Trophoblast cell (in vitro differentiated cells and primary cell): ENCODE measurements at regions not wholly inside any gene's neighbourhood (a gene's known extent, or its start where the extent isn't known, plus 50 kb on each side); places are given as distances from the start of the nearest gene placed in this dataset.
A peak's percentile ranks its signal among the peaks of the same experiment; 100 is the strongest.

Experiments used
- DNase-seq, 2 donors: peaks; one replicate each; pipeline ENCODE4 v3.0.0-alpha.2; 2016
- H2AFZ ChIP-seq: 2 replicates; pipeline ENCODE4 v1.6.1; 2013; ENCODE audit warnings: low read length, moderate library complexity, mild to moderate bottlenecking; ENCODE audit not compliant: insufficient read depth, poor library complexity
- H2AK5ac ChIP-seq: 2 replicates; pipeline ENCODE4 v1.6.1; 2013; ENCODE audit warnings: mild to moderate bottlenecking, low read length
- H2BK120ac ChIP-seq: 2 replicates; pipeline ENCODE4 v1.6.1; 2013; ENCODE audit warnings: low read length, mild to moderate bottlenecking, moderate library complexity; ENCODE audit not compliant: insufficient read depth, poor library complexity
- H2BK12ac ChIP-seq: 2 replicates; pipeline ENCODE4 v1.6.1; 2013; ENCODE audit warnings: mild to moderate bottlenecking, low read length, moderate library complexity
- H2BK5ac ChIP-seq: 2 replicates; pipeline ENCODE4 v1.6.1; 2013; ENCODE audit warnings: low read length, low read depth, moderate library complexity, mild to moderate bottlenecking; ENCODE audit not compliant: poor library complexity
- H3K14ac ChIP-seq: 2 replicates; pipeline ENCODE4 v1.6.1; 2013; ENCODE audit warnings: mild to moderate bottlenecking, low read length
- H3K18ac ChIP-seq: 2 replicates; pipeline ENCODE4 v1.6.1; 2013; ENCODE audit warnings: mild to moderate bottlenecking, low read length
- H3K23ac ChIP-seq: 2 replicates; pipeline ENCODE4 v1.6.1; 2013; ENCODE audit warnings: low read length
- H3K27ac ChIP-seq: 2 replicates; pipeline ENCODE4 v1.5.1; 2013; ENCODE audit warnings: low read depth, mild to moderate bottlenecking, inconsistent platforms, low read length, moderate library complexity
- H3K27me3 ChIP-seq: 2 replicates; pipeline ENCODE4 v1.6.1; 2013; ENCODE audit warnings: inconsistent platforms, mild to moderate bottlenecking, low read length, moderate library complexity; ENCODE audit not compliant: insufficient read depth
- H3K36me3 ChIP-seq, 2 experiments: 1 replicate in 1 of 2; 2 replicates in 1 of 2; pipeline ENCODE4 v1.6.1; 2013; ENCODE audit warnings: low read length in 2 of 2, mild to moderate bottlenecking in 2 of 2, moderate library complexity in 1 of 2; ENCODE audit not compliant: insufficient read depth in 2 of 2, control insufficient read depth in 1 of 2
- H3K4ac ChIP-seq: 2 replicates; pipeline ENCODE4 v1.6.1; 2013; ENCODE audit warnings: low read depth, mild to moderate bottlenecking, low read length, moderate library complexity
- H3K4me1 ChIP-seq, 2 experiments: 1 replicate in 1 of 2; 2 replicates in 1 of 2; pipeline ENCODE4 v1.6.1; 2013; ENCODE audit warnings: low read length in 2 of 2, mild to moderate bottlenecking in 2 of 2, moderate library complexity in 1 of 2; ENCODE audit not compliant: insufficient read depth in 2 of 2, control insufficient read depth in 1 of 2
- H3K4me2 ChIP-seq: 2 replicates; pipeline ENCODE4 v1.6.1; 2013; ENCODE audit warnings: inconsistent platforms, mild to moderate bottlenecking, low read length, moderate library complexity
- H3K4me3 ChIP-seq: 2 replicates; pipeline ENCODE4 v1.5.1; 2013; ENCODE audit warnings: mild to moderate bottlenecking, low read depth, low read length, inconsistent platforms
- H3K79me1 ChIP-seq: one replicate; pipeline ENCODE4 v1.6.1; 2013; ENCODE audit warnings: low read length
- H3K79me2 ChIP-seq: 2 replicates; pipeline ENCODE4 v1.6.1; 2013; ENCODE audit warnings: low read length, mild to moderate bottlenecking; ENCODE audit not compliant: control insufficient read depth, insufficient read depth, poor library complexity
- H3K9ac ChIP-seq: 2 replicates; pipeline ENCODE4 v1.6.1; 2013; ENCODE audit warnings: mild to moderate bottlenecking, low read length
- H3K9me3 ChIP-seq: 2 replicates; pipeline ENCODE4 v1.6.1; 2013; ENCODE audit warnings: low read depth, mild to moderate bottlenecking, control low read depth, inconsistent platforms, low read length; ENCODE audit not compliant: insufficient read depth
- H4K12ac ChIP-seq: 2 replicates; pipeline ENCODE4 v1.6.1; 2013; ENCODE audit warnings: low read depth, mild to moderate bottlenecking, low read length, moderate library complexity
- H4K8ac ChIP-seq: 2 replicates; pipeline ENCODE4 v1.6.1; 2013; ENCODE audit warnings: low read depth, mild to moderate bottlenecking, low read length, moderate library complexity
- H4K91ac ChIP-seq: one replicate; pipeline ENCODE4 v1.6.1; 2013; ENCODE audit warnings: low read depth, mild to moderate bottlenecking, low read length, moderate library complexity
- WGBS: extraction: QIAGEN DNeasy Blood & Tissue Kit; methylation state at CpG from one replicate; pipeline ENCODE4 v1.1.7; 2013; ENCODE audit warnings: missing lambda C conversion rate; ENCODE audit not compliant: insufficient read length, insufficient coverage; ENCODE audit errors: extremely low coverage; 5-methylcytosine and 5-hydroxymethylcytosine counted together

DNA sequence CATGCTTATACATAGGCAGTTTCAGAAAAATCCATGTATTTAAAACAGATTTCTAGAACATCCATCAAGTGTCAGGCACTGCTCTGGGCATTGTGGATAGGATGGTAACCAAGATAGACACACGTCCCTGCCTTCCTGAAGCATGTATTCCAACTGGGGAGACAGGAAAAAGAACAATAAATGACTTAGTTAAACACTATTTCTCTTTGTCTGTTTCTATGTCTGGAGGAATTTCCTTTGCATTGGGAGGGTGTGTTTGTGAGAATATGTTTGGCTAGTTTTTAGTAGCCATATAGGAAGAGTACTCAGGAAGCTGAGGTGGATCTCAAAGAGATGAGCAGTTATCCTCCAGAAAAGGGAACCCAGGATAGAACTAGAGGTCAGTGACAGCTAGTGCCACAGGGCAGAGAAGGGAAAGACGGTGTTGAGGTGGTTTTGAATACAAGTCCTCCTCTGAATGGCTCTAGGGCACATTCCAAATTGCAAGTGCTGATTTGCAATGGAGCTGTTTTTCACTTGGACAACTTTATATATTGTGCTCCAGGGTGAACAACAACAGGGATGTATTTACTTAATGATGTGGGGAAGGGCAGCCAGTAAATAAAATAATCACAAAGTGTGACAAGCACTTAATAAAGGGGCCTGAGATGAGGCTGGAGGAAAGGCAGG lies 144.7 kb upstream of the SHB start:
- Histone ChIP-seq H3K79me1 (peaks cover 1% of the 10 kb centered on the region), H3K9me3 (no peaks in the 10 kb centered on the region), H3K18ac (no peak overlapping the region), H3K9ac (no peak overlapping the region), H4K91ac (no peak overlapping the region), H3K4ac (no peak overlapping the region), H3K4me1 (peaks cover 0 to 3% of the 10 kb centered on the region in 2 experiments), H3K27ac (no peak overlapping the region), H4K12ac (no peak overlapping the region), H3K79me2 (no peaks in the 10 kb centered on the region), H2AFZ (no peak overlapping the region), H4K8ac (no peak overlapping the region), H2BK5ac (no peak overlapping the region), H2AK5ac (no peak overlapping the region), H3K4me3 (no peak overlapping the region), H3K27me3 (peaks cover 1% of the 10 kb centered on the region), H3K36me3 (no peaks in the 10 kb centered on the region), H3K23ac (no peak overlapping the region), H2BK120ac (no peak overlapping the region), H3K14ac (no peak overlapping the region), H2BK12ac (no peak overlapping the region), H3K4me2 (no peak overlapping the region)
- WGBS = no CpG with 5 or more reads among the region's 2 CpGs
- DNase-seq = no peak

DNA sequence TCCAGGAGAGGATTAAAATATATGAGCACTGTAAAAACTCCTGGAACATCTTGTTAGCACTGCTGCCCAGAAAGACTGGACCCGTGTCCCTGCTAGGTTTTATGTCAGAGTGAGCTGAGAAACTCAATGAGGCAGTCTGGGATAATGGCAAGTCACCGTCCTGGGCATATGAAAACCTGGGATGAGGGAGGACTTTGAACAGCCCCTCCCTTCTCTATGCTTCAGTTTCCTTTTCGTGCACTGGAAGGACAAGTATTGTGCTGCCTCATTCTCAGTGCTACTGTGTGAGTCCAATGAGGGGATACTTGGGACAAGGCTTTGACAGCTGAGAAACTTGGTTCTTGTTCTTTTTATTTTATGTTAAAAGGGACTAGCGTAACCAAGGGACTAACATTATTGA lies 143.0 kb upstream of the SHB start:
- Histone ChIP-seq H3K36me3 (no peaks in the 10 kb centered on the region), H3K18ac (no peak overlapping the region), H3K9me3 (peaks cover 3% of the 10 kb centered on the region), H3K4me1 (peaks cover 0 to 3% of the 10 kb centered on the region in 2 experiments), H3K79me1 (peaks cover 1% of the 10 kb centered on the region), H3K4me3 (no peak overlapping the region), H2BK120ac (no peak overlapping the region), H4K12ac (no peak overlapping the region), H2BK12ac (no peak overlapping the region), H3K79me2 (no peaks in the 10 kb centered on the region), H2AK5ac (no peak overlapping the region), H3K23ac (no peak overlapping the region), H4K91ac (no peak overlapping the region), H3K4me2 (no peak overlapping the region), H4K8ac (no peak overlapping the region), H3K27me3 (peaks cover 1% of the 10 kb centered on the region), H3K14ac (no peak overlapping the region), H2BK5ac (no peak overlapping the region), H3K27ac (no peak overlapping the region), H3K9ac (no peak overlapping the region), H2AFZ (no peak overlapping the region), H3K4ac (no peak overlapping the region)
- no peak for DNase-seq
- no CpG with 5 or more reads among the region's 4 CpGs for WGBS

DNA sequence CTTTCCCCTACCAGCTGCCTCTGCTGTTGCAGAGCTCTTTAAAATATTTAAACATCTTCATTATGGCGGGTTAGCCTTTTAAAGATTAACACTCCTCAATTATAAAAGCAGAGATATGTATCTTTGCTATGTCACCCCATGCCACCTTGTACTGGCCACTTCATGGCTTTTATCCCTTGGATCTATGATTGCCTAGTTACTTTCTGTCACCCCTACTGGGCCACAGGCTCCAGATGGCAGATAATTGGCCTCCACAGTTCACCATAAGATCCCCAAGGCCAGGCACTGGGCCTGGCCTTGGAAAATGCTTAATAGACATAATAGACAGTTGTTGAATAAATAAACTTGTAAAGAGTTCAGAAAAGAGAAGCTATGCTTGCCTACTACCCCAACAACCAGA lies 142.0 kb upstream of the SHB start:
- Histone ChIP-seq H3K27me3 (peaks cover 1% of the 10 kb centered on the region), H4K8ac (no peak overlapping the region), H3K4me1 (peaks cover 0 to 3% of the 10 kb centered on the region in 2 experiments), H3K14ac (no peak overlapping the region), H3K4me2 (no peak overlapping the region), H3K4ac (no peak overlapping the region), H3K18ac (no peak overlapping the region), H3K9me3 (peaks cover 5% of the 10 kb centered on the region), H3K27ac (no peak overlapping the region), H2BK12ac (no peak overlapping the region), H4K12ac (no peak overlapping the region), H3K36me3 (no peaks in the 10 kb centered on the region), H2AFZ (no peak overlapping the region), H3K79me2 (no peaks in the 10 kb centered on the region), H3K9ac (no peak overlapping the region), H2BK5ac (no peak overlapping the region), H2BK120ac (no peak overlapping the region), H2AK5ac (no peak overlapping the region), H4K91ac (no peak overlapping the region), H3K4me3 (no peak overlapping the region), H3K23ac (no peak overlapping the region), H3K79me1 (peaks cover 1% of the 10 kb centered on the region)
- DNase-seq = no peak
- no CpG with 5 or more reads among the region's 1 CpG for WGBS

DNA sequence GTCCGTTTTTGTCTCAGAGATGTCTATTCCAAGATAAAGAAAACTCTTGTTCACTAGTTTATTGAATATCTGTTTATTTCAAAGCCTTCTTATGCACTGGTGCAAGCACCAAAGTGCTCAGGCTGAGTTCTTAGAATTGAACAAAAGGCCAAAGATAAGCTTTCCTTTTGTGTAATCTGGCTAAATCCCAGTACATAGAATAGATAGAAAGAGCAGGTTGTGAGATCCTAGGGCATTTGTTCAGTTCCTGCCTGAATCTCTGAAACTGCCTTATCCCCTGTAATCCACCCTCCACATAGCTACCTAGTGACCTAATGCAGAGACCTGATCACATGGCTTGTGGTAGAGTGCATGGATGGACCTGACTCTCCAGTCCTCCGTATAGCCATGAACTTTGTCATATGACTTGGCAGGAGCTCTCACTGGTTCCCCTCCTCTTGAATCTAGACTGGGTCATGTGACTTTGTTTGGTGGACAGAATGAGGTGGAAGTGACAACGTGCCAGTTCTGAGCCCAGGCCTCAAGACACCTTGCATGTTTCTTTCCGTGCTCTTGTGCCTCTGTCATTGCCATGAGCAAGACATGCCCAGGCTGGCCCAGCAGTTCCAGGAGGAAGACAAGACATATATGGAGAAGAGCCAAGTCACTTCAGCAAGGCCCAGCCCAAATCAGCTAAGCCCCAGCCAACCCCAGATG lies 139.3 kb upstream of the SHB start:
- Histone ChIP-seq H3K4ac (no peak overlapping the region), H2AK5ac (no peak overlapping the region)
- WGBS = no CpG with 5 or more reads among the region's 4 CpGs

More for the DNA sequence above, 139.3 kb upstream of the SHB start:
- H3K4me1 ChIP-seq = no peaks in the 10 kb centered on the region
- no peaks in the 10 kb centered on the region for H3K79me1 ChIP-seq
- no peak overlapping the region for H4K8ac ChIP-seq
- H3K36me3 ChIP-seq = no peaks in the 10 kb centered on the region
- no peak overlapping the region for H4K91ac ChIP-seq
- no peak overlapping the region for H3K18ac ChIP-seq
- no peak overlapping the region for H3K9ac ChIP-seq
- H3K4me2 ChIP-seq = no peak overlapping the region
- H3K27me3 ChIP-seq = peaks cover 1% of the 10 kb centered on the region
- no peak overlapping the region for H2BK5ac ChIP-seq
- no peak overlapping the region for H2BK12ac ChIP-seq
- no peak overlapping the region for H2BK120ac ChIP-seq
- no peak overlapping the region for H3K4me3 ChIP-seq
- no peak overlapping the region for H3K14ac ChIP-seq
- H3K9me3 ChIP-seq = peaks cover 5% of the 10 kb centered on the region
- H4K12ac ChIP-seq = no peak overlapping the region
- no peak overlapping the region for H2AFZ ChIP-seq
- H3K23ac ChIP-seq = no peak overlapping the region
- peak in 1 of 2 donors; percentile 5 for DNase-seq
- H3K79me2 ChIP-seq = no peaks in the 10 kb centered on the region
- H3K27ac ChIP-seq = no peak overlapping the region
